IPS-NIHi11 (cell line): ENCODE measurements at regions not wholly inside any gene's neighbourhood (a gene's known extent, or its start where the extent isn't known, plus 50 kb on each side); places are given as distances from the start of the nearest gene placed in this dataset.

ENCODE experiments used
- DNase-seq: peaks from one replicate; pipeline ENCODE4 v3.0.0; 2012; ENCODE audit warnings: mixed read lengths, low spot score

- no peak for DNase-seq
Measured at GRCh38 chr10:7507887-7508726, 97.3 kb upstream of the SFMBT2 start.

GRCh38 chr10:7506571-7506970 lies 95.7 kb upstream of the SFMBT2 start:
- DNase-seq, result no peak

DNA sequence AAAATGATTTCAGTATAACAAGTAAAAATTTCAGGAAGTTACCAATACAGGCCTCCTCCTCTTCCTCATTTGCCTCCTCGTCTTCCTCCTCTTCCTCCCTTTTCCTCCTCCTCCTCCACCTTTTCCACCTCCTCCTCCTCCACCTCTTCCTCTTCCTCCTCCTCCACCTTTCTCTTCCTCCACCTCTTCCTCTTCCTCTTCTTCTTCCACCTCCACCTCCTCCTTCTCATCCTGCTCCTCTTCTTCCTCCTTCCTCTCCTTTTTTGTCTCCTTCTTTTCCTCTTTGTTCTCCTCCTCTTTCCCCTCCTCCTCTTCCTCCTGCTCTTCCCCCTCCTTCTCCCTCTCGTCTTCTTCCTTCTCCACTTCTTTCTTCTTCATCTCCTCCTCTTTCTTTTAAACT lies 94.4 kb upstream of the SFMBT2 start:
- no peak for DNase-seq

DNA sequence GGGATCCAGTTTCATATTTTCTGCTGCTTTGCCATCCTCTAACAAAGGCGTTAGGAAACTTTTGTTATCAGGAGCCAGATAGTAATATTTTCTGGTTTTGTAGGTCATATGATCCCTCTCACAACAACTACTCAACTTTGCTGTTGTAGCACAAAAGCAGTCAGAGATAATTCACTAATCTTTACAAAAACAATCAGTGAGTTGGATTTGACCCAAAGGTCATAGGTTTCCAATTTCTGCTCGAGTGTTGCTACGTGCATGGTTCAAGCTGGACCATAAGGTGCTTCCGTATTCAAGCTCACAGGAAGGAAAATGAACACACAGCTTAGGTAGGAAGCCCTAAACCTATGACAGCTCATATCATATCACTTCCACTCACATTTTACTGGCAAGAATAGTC lies 92.4 kb upstream of the SFMBT2 start:
- no peak for DNase-seq

DNA sequence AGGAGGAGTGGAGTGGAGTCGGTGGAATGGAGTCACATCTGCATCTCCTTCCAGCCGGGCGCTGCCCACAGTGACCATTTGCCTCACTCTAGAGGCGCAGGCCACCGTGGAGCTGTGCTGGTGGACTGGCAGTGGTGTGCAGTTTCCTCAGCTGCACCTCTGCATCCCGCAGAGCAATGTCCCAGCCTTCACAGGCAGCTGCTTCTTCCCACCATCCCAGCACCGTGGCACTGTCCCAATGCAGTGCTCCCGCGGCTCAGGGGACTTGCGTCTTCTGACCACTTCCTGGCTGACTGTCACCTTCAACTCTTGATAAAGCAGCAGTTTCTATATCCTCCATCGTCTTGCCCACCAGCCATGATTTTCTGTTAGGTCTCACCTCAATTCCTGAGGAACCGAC lies 90.3 kb upstream of the SFMBT2 start:
- DNase-seq, result no peak

DNA sequence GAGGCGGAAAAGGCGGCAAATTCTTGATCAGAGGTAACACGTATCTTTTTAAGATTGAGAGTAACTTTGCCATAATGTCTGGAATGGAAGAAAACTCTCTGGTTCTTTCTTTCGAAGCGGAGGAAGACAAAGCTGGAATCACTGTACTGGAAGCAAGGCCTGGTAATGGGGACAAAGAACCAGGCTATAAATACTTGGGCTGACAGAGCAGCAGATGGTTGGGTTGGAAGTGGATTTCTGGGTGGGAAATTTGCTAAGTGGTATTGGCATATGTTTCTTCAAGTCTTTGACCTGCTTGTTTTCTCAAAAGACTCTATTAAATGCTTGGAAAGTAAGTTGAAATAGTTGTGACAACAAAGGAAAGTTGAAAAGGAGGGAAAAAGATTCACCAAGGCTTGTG lies 87.3 kb upstream of the SFMBT2 start:
- DNase-seq, result no peak

DNA sequence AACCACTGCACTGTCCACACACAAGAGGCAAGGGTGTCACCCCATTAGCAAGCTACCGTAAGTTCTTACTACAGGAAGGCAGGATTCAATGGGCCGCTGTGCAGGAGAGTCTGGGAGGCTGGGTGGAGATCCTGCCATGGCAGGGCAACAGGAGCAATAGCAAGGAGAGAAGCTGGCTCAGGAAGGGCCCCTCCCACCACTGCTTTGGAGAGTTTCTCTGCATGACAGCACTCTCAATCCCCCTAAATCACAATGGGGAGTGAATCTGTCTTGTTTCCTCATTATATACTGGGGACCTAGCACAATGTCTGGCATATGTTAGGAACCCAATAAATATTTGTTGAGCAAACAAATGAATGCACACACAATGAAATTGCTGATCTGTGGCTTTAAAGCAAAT lies 83.2 kb upstream of the SFMBT2 start:
- no peak for DNase-seq

DNA sequence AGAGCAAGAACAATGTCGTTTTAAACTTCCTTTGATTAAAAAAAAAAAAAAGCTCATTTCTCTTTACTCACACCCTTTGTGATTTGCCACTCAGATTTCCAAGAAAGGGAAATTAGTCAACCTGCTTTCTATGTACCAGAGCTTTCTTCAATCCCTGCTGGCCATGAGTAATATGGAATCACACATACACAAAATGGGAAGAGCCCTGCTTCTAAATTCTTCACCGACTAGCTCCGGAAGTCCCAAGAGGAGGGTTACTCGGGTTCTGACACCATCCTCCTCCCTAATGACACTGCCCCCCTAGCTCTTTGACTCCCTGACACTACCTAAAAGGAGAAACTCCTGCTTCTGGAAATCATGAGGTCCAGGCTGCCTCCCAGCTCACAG lies 81.8 kb upstream of the SFMBT2 start:
- DNase-seq, result no peak

- DNase-seq, result no peak
Measured at GRCh38 chr10:7491949-7492659, 81.3 kb upstream of the SFMBT2 start.

GRCh38 chr10:7491230-7491629 lies 80.4 kb upstream of the SFMBT2 start:
- DNase-seq, result no peak

DNA sequence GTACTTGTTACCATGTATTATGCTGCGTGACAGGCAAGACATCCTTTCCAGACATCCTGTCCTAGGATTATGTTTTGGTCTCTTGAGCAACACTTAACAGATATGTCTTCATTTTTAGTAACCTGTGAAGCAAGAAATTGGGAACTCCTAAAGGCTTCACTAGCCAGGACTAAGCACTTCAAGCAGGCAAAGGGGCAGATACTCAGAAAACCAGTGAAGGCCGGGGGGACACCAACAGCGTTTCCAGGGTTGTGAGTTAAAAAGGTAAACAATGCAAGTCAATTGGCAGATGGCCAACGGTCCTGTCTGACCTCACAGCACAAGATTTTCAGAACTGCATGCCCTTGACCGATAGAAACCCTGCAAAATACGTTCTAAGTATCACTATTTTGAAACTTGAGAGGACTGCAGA lies 77.6 kb upstream of the SFMBT2 start:
- no peak for DNase-seq

GRCh38 chr10:7487528-7487927 lies 76.7 kb upstream of the SFMBT2 start:
- DNase-seq, result no peak

- DNase-seq, result no peak
Measured at GRCh38 chr10:7486528-7486927, 75.7 kb upstream of the SFMBT2 start.

- no peak for DNase-seq
Measured at GRCh38 chr10:7485799-7486198, 75.0 kb upstream of the SFMBT2 start.

- DNase-seq, result no peak
Measured at GRCh38 chr10:7485244-7485556, 74.4 kb upstream of the SFMBT2 start.

DNA sequence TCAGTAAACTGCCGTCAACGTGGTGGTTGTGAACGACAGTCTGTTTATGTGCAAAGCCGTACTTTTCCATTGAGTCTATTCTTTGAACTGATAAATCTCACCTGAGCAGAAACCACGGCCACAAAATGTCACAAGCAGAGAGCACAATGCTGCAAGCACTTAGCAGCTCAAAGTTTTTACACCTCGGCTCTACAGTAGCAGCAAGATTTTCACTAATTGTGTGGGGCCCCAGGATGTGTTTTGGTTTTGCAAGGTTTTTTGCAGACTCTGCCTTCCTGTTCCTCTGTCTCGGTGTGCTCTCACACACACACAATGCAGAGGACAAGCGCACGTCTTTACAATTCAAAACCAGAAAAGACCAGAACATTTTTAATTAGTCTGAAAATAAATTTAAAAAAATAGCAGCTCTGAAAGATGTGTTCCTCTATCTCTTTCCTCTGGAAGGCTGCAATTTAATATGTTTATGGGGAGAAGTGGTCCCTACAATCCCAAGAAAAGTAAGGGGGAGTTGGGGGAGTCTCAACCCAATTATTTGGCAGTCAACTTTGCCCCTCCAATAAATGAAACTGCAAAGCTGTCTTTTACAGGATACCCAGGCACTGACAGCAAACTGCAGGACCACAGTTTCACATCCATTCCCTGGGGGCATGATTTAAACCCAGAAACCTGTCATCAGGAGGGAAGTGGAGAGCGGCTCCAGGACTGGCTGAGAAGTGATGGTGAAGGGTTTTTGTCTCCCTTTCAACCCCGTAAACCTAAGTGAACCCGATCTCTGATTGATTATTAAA lies 73.8 kb upstream of the SFMBT2 start:
- no peak for DNase-seq

GRCh38 chr10:7483848-7484247 lies 73.0 kb upstream of the SFMBT2 start:
- DNase-seq, result no peak

DNA sequence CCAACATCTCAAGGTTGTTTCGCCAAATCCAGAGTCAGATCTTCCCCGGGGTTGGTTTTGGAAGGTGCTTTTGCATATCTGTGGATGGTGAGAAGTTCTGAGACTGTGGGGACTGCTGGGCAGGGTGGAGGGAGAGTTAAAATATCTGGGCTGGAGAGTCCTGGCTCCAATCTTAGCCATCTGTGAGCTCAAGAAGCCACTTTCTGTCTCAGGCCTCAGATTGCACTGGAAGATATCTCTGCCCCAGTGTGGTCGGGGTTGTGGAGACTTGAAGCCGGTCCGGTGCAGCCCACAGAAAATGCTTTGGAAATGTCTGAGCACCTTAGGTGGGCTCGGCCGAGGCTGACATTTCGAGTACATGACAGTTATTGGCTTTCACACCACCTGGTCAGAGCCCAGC lies 72.2 kb upstream of the SFMBT2 start:
- no peak for DNase-seq

GRCh38 chr10:7481368-7481765 lies 70.5 kb upstream of the SFMBT2 start:
- DNase-seq, result no peak

DNA sequence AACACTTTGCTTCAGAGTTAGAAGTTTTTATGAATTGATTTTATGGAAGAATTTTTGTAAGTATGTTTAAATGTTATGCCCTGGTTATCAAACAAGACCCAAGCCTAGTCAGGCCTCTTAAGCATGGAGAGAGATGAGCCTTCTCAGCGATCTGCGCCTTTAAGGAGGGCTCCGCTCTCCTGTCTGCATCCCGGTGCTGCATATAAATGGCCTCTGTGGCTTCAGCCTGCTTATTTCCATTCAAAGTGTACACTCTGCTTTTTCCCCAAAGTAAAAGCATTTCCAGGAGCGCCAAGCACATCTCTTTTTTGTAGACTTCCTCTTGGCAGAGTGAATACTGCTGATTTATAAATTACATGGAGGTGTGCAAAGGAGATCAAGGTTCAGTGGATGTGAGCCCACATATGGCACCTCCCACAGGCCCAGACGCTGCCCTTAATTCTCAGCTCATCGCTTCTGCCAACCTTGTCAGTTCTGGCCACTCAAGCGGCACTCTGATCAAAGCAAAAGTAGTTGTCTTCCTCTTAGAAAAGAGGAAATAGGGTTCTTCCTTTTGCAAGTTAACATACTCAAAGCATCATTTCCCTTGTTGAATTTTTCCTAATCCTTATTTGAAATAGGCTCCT lies 70.0 kb upstream of the SFMBT2 start:
- no peak for DNase-seq

- no peak for DNase-seq
Measured at GRCh38 chr10:7479861-7480598, 69.2 kb upstream of the SFMBT2 start.
